Skeletal muscle tissue (tissue), 3 donors: ENCODE measurements at regions not wholly inside any gene's neighbourhood (a gene's known extent, or its start where the extent isn't known, plus 50 kb on each side); places are given as distances from the start of the nearest gene placed in this dataset.
A peak's percentile ranks its signal among the peaks of the same experiment; 100 is the strongest.

ENCODE experiments used
- H3K27ac ChIP-seq: one replicate; pipeline ENCODE4 v1.7.0; 2013; ENCODE audit warnings: mild to moderate bottlenecking, low read depth, low read length, inconsistent platforms
- H3K27me3 ChIP-seq, 3 donors: one replicate each; pipeline ENCODE4 v1.7.0; 2013; ENCODE audit warnings: low read length in 3 of 3; ENCODE audit not compliant: control insufficient read depth in 3 of 3, insufficient read depth in 3 of 3
- H3K36me3 ChIP-seq, 3 donors: one replicate each; pipeline ENCODE4 v1.7.0; 2013; ENCODE audit warnings: low read length in 3 of 3; ENCODE audit not compliant: control insufficient read depth in 3 of 3, insufficient read depth in 3 of 3
- H3K4me1 ChIP-seq, 3 donors: one replicate each; pipeline ENCODE4 v1.7.0; 2013; ENCODE audit warnings: low read length in 3 of 3, mild to moderate bottlenecking in 3 of 3; ENCODE audit not compliant: control insufficient read depth in 3 of 3, insufficient read depth in 3 of 3
- H3K4me3 ChIP-seq, 3 donors: one replicate each; pipeline ENCODE4 v1.7.0; 2013; ENCODE audit warnings: low read length in 3 of 3
- H3K9ac ChIP-seq, 3 donors: one replicate each; pipeline ENCODE4 v1.7.0; 2013; ENCODE audit warnings: low read length in 3 of 3, mild to moderate bottlenecking in 3 of 3, moderate library complexity in 2 of 3, low read depth in 1 of 3
- H3K9me3 ChIP-seq, 3 donors: one replicate each; pipeline ENCODE4 v1.7.0; 2013; ENCODE audit warnings: low read length in 3 of 3; ENCODE audit not compliant: control insufficient read depth in 3 of 3
- donor health status: Osteomylitis.

DNA sequence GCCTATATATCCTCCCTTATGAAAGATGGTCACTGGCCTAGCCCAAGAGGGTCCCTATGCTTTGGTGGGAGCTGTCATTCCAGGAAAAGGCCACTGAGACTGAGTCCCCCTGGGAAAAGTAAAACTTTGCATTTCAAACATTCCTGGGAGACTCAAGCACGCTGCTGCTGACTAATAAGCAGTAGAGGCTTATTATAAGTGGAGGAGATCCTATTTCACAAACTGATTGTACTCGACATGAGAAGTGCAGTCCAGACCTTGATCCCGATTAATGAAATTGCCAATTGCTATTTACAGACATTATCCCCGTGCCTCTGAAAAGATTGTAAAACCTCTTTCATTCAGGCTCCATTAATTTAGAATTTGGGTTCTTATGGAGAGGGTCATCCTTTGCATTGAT, 96.6 kb downstream of the EMP1 start:
- H3K4me3 ChIP-seq: no peak overlapping the region
- H3K36me3 ChIP-seq: no peaks in the 10 kb centered on the region
- H3K27ac ChIP-seq: no peak overlapping the region
- no peak overlapping the region for H3K9ac ChIP-seq
- H3K4me1 ChIP-seq: peaks cover 2 to 6% (median 4%) of the 10 kb centered on the region in 3 donors
- H3K27me3 ChIP-seq: peaks cover 0 to 3% (median 0%) of the 10 kb centered on the region in 3 donors
- no peaks in the 10 kb centered on the region for H3K9me3 ChIP-seq

DNA sequence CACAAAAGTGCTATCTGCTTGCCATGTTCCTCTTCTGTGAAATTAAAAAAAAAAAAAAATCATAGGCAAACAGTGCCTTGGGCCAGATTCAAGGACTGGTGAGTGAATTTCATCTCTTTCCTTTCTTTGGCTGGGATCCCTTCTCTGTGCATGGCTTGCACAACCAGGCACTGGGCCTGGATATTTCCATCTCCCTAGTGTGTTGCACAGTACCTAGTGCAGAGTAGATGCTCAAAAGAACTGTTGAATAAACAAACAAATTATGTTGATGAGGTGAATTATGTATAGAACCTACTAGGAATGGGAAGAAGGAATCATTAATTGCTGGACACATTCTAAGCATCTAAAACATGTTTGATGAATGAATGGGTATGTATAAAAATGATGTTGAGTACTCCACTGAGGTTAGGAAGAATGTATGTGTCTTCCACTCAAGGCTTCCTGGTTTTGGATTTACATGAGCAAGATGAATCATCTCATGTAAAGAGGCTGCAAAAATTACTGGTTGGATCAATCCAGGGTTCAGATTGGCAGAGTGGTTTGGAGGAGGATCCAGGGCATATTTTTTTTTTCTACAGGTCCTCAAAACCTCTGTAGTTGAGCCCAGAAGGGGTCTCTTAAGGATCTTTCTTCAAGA, 93.2 kb downstream of the EMP1 start:
- H3K9ac ChIP-seq: no peak overlapping the region
- H3K27me3 ChIP-seq: no peaks in the 10 kb centered on the region
- H3K9me3 ChIP-seq: no peaks in the 10 kb centered on the region
- H3K4me3 ChIP-seq: no peak overlapping the region
- H3K4me1 ChIP-seq: peaks cover 2 to 6% (median 4%) of the 10 kb centered on the region in 3 donors
- H3K36me3 ChIP-seq: no peaks in the 10 kb centered on the region
- H3K27ac ChIP-seq: no peak overlapping the region

DNA sequence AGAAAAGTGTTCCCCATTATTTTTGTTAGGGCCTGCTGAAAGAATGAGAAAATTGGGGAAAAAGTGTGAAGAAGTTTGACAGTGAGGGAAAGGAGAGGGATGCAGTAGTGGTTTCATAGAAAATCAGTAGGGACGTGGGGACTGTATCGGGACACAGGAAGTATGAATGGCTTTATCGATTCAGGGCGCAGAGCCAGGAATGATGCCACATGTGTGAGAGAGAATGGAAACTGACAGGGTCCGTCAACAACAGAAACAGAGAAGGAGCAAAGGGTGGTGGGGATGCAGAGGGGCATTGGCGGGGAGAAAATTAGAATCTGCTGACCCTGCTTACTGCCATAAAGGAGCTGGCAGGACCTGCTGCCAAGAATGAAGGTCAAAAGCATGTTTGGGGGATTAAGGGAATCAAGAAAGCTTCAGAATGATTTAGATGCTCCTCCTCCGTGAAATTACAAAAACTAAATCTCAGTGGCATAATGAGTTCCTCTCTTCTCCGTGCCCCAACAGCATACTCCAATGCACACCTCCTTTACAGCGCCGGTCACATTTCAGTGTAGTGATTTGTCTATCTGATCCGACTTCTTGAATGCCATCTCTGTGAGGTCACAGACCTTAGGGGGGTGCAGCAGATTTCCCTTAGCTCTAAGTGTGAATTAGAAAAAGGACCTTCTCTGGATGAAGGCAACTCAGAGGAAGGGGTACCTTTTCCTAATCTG, 92.6 kb downstream of the EMP1 start:
- H3K9me3 ChIP-seq: no peaks in the 10 kb centered on the region
- no peak overlapping the region for H3K4me3 ChIP-seq
- H3K36me3 ChIP-seq: no peaks in the 10 kb centered on the region
- H3K9ac ChIP-seq: no peak overlapping the region
- H3K27me3 ChIP-seq: no peaks in the 10 kb centered on the region
- H3K4me1 ChIP-seq: peaks cover 2 to 6% (median 4%) of the 10 kb centered on the region in 3 donors
- no peak overlapping the region for H3K27ac ChIP-seq

DNA sequence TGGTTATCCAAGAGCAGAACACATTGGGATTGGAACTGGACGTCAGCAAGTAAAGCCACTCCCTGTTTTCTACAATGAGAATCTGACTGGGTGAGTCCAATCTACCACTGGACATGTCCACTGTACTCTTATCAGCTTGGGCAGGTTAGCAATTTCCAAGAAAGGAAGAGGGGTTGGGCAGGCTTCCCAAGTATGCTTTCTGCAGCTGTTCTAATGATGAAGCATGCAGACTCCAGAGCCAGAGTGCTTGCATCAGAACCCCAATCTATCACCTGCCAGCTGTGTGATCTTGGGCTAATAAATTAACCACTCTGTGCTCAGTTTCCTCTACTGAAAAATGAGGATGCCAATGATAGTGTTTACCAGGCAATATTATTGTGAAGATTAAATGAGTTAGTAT, 92.0 kb downstream of the EMP1 start:
- Histone ChIP-seq H3K27ac (no peak overlapping the region), H3K4me3 (no peak overlapping the region), H3K4me1 (peaks cover 2 to 6% (median 4%) of the 10 kb centered on the region in 3 donors), H3K27me3 (no peaks in the 10 kb centered on the region), H3K9ac (no peak overlapping the region), H3K36me3 (no peaks in the 10 kb centered on the region), H3K9me3 (no peaks in the 10 kb centered on the region)

DNA sequence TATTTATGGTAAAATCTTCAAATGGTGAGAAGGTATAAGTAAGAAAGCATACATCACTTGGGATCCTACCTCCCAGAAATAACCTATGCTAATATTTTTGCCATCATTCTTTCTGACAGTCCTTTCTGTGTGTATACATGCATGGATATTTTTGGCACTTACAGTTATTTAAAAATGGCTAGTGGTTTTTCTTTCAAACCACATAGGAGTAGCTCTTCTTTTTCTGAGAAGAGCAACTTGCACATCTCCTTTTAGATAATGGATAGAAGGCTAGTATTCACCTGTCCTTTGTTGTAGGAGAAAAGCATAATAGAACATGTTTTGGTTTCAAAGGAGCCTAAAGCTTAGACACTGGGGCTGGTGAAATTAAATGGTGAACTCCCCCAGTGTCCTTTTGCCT, 87.3 kb downstream of the EMP1 start:
- Histone ChIP-seq H3K27ac (no peak overlapping the region), H3K36me3 (no peaks in the 10 kb centered on the region), H3K9me3 (no peaks in the 10 kb centered on the region), H3K9ac (no peak overlapping the region), H3K4me3 (no peak overlapping the region), H3K27me3 (peaks cover 0 to 3% (median 2%) of the 10 kb centered on the region in 3 donors), H3K4me1 (peaks cover 1 to 2% (median 2%) of the 10 kb centered on the region in 3 donors)

DNA sequence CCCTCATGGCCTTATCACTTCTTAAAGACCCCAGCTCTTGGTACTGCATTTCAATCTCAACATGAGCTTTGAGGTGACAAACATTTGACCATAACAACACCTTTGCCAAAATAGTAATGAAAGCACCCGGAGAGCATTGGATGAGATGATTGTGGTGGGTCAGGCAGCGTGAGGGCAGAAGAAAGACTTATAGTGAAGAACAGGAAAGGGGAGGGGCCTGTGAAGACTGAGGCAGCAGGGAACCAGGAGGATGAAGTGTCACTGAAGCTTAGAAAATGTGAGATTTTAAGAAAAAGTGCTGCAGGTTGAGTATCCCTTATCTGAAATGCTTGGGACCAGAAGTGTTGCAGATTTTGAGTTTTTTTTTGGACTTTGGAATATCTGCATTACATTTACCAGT, 86.3 kb downstream of the EMP1 start:
- H3K9me3 ChIP-seq: no peaks in the 10 kb centered on the region
- H3K27me3 ChIP-seq: peaks cover 0 to 6% (median 2%) of the 10 kb centered on the region in 3 donors
- H3K9ac ChIP-seq: no peak overlapping the region
- H3K27ac ChIP-seq: no peak overlapping the region
- H3K4me1 ChIP-seq: peaks cover 0 to 5% (median 2%) of the 10 kb centered on the region in 3 donors
- no peaks in the 10 kb centered on the region for H3K36me3 ChIP-seq
- no peak overlapping the region for H3K4me3 ChIP-seq

DNA sequence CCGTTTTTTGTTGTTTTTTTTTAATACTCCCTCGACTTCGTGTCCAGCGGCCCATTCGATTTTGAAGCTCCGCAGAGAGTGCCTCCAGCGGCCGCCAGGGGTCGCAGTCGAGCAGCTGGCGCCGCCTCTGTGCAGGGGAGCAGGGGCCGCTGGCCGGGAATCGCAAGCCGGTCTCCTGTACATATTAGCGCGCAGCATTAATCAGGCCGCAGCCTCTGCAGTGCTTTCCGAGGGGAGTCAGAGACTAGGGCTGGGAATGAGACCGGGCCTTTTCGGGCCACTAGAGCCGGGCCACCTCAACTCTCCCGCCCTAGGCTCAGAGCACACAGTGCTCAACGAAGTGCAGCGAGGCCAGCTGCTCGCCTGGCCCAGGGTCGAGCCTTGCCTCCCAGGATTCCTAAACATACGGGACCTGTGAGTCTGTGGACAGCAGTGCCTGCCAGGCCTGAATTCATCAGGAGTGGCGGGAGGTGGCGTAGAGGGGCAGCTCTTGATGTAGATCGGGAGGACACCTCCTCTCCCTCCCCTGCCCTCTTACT, 81.8 kb downstream of the EMP1 start:
- Histone ChIP-seq H3K9ac (no peak overlapping the region), H3K4me3 (peak overlapping the region in 2 of 3 donors; percentile 25 to 43), H3K4me1 (peaks cover 2 to 13% (median 5%) of the 10 kb centered on the region in 3 donors)

DNA sequence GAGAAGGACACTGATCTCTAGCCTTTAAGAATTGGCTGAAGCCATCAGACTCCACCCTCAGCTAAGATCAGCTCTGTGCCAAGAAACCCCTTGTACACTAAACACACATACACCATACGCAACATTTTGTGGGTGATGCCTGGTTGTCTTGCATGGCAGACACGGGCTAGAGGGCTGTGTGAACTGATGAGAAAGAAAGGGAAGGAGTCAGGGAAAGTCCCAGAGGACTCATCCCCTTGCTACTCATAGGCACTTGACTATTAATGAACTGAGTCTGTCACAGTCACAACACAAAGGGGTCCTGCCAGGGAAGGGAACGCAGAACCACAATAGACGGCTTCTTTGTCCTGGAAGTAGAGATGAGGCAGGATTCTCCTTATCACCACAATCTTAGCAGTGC, 80.8 kb downstream of the EMP1 start:
- no peak overlapping the region for H3K4me3 ChIP-seq
- H3K27ac ChIP-seq: no peak overlapping the region
- no peaks in the 10 kb centered on the region for H3K9me3 ChIP-seq

More for the DNA sequence above, 81.8 kb downstream of the EMP1 start:
- no peaks in the 10 kb centered on the region for H3K36me3 ChIP-seq
- H3K9me3 ChIP-seq: no peaks in the 10 kb centered on the region
- H3K27ac ChIP-seq: no peak overlapping the region
- H3K27me3 ChIP-seq: peaks cover 10 to 25% (median 13%) of the 10 kb centered on the region in 3 donors

DNA sequence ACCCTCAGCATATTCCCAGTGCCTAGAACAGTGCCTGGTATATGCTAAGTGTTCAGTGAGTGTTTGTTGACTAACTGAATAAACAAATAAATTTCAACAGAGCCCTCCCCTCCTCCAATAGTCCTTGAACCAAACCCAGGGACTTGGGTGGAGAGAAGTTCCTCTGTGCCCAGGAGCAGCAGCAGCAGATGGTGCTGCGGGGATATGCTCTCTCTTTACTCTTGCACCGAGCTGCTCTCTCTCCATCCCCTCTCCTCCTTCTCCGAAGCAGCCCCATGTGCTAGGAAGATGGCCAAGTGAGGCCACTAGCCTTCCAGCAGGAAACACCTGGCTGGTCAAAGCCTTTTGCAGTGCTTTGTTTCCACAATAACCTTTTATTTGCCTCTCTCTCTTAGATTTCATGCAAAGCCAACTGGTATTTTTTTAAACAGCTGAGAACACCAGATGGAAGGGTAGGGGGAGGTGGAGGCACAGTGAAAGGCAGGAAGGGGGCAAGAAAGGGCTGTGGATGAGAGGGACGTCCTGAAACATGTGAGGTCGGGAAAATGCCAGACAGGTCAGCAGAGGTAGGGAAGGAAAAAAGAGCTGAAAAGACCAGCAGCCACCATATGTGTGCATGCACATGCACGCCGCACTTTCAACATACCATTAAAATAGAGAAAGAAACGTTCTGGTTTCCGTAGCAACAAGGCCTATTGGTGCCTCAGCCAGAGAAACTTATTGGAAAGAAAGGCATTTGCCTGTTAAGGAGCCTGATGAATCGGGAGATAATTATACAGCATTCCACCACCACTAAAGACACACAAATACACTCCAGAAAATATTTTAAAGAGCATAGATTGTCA, 78.9 kb downstream of the EMP1 start:
- no peak overlapping the region for H3K9ac ChIP-seq
- no peaks in the 10 kb centered on the region for H3K9me3 ChIP-seq
- no peak overlapping the region for H3K4me3 ChIP-seq
- no peak overlapping the region for H3K27ac ChIP-seq
- no peaks in the 10 kb centered on the region for H3K36me3 ChIP-seq
- H3K27me3 ChIP-seq: peaks cover 12 to 25% (median 16%) of the 10 kb centered on the region in 3 donors
- H3K4me1 ChIP-seq: peaks cover 2 to 13% (median 5%) of the 10 kb centered on the region in 3 donors

More for the DNA sequence above, 80.8 kb downstream of the EMP1 start:
- H3K9ac ChIP-seq: no peak overlapping the region
- H3K4me1 ChIP-seq: peaks cover 2 to 13% (median 5%) of the 10 kb centered on the region in 3 donors
- no peaks in the 10 kb centered on the region for H3K36me3 ChIP-seq
- peaks cover 12 to 25% (median 13%) of the 10 kb centered on the region in 3 donors for H3K27me3 ChIP-seq
